ENCODE measurements at regions not wholly inside any gene's neighbourhood (a gene's known extent, or its start where the extent isn't known, plus 50 kb on each side); places are given as distances from the start of the nearest gene placed in this dataset.

GRCh38 chr10:120360571-120360970 is 96.5 kb upstream of the PLPP4 start:
- no peak for DNase-seq (ENCODE audit: low spot score)
- TF ChIP-seq CTCF (IDR thresholded peaks at IDR 0.05; ENCODE audit: borderline replicate concordance, control extremely low read depth, extremely low read depth, insufficient read depth, missing control alignments) = no peak
- in situ Hi-C loops (cut with MboI; ENCODE audit: low sequenced_read_pairs, unreplicated experiment) = no loop called here

- in situ Hi-C loops (cut with MboI; ENCODE audit: low sequenced_read_pairs, unreplicated experiment) = no loop called here
- DNase-seq (ENCODE audit: low spot score) = no peak
- no peak for TF ChIP-seq CTCF (IDR thresholded peaks at IDR 0.05; ENCODE audit: borderline replicate concordance, control extremely low read depth, extremely low read depth, insufficient read depth, missing control alignments)
Measured at GRCh38 chr10:120365872-120366271, 91.2 kb upstream of the PLPP4 start.

GRCh38 chr10:120367341-120367740 is 89.7 kb upstream of the PLPP4 start:
- TF ChIP-seq CTCF (IDR thresholded peaks at IDR 0.05; ENCODE audit: borderline replicate concordance, control extremely low read depth, extremely low read depth, insufficient read depth, missing control alignments) = no peak
- no peak for DNase-seq (ENCODE audit: low spot score)
- in situ Hi-C loops (cut with MboI; ENCODE audit: low sequenced_read_pairs, unreplicated experiment) = no loop called here

- DNase-seq (ENCODE audit: low spot score) = no peak
- in situ Hi-C loops (cut with MboI; ENCODE audit: low sequenced_read_pairs, unreplicated experiment) = no loop called here
- no peak for TF ChIP-seq CTCF (IDR thresholded peaks at IDR 0.05; ENCODE audit: borderline replicate concordance, control extremely low read depth, extremely low read depth, insufficient read depth, missing control alignments)
Measured at GRCh38 chr10:120368338-120368737, 88.7 kb upstream of the PLPP4 start.

GRCh38 chr10:120368927-120369326 is 88.1 kb upstream of the PLPP4 start:
- in situ Hi-C loops (cut with MboI; ENCODE audit: low sequenced_read_pairs, unreplicated experiment) = no loop called here
- DNase-seq (ENCODE audit: low spot score) = no peak
- TF ChIP-seq CTCF (IDR thresholded peaks at IDR 0.05; ENCODE audit: borderline replicate concordance, control extremely low read depth, extremely low read depth, insufficient read depth, missing control alignments) = no peak

GRCh38 chr10:120369856-120370276 is 87.2 kb upstream of the PLPP4 start:
- in situ Hi-C loops (cut with MboI; ENCODE audit: low sequenced_read_pairs, unreplicated experiment) = no loop called here
- no peak for TF ChIP-seq CTCF (IDR thresholded peaks at IDR 0.05; ENCODE audit: borderline replicate concordance, control extremely low read depth, extremely low read depth, insufficient read depth, missing control alignments)
- DNase-seq (ENCODE audit: low spot score) = no peak

- DNase-seq (ENCODE audit: low spot score) = no peak
- no peak for TF ChIP-seq CTCF (IDR thresholded peaks at IDR 0.05; ENCODE audit: borderline replicate concordance, control extremely low read depth, extremely low read depth, insufficient read depth, missing control alignments)
- in situ Hi-C loops (cut with MboI; ENCODE audit: low sequenced_read_pairs, unreplicated experiment) = no loop called here
Measured at GRCh38 chr10:120371856-120372255, 85.2 kb upstream of the PLPP4 start.
